Dermis microvascular lymphatic vessel endothelial cell (primary cell): ENCODE measurements at regions not wholly inside any gene's neighbourhood (a gene's known extent, or its start where the extent isn't known, plus 50 kb on each side); places are given as distances from the start of the nearest gene placed in this dataset.
"Not testable (repeated sequence)": the region's sequence is repeated elsewhere in the genome, so short reads cannot be mapped to it uniquely, and the experiment has no call there.

ENCODE experiments used
- DNase-seq, 2 donors: peaks; one replicate each; pipeline versions ENCODE4 v3.0.0 to v3.0.0-alpha.2; 2010; ENCODE audit warnings: low read depth in 2 of 2

DNA sequence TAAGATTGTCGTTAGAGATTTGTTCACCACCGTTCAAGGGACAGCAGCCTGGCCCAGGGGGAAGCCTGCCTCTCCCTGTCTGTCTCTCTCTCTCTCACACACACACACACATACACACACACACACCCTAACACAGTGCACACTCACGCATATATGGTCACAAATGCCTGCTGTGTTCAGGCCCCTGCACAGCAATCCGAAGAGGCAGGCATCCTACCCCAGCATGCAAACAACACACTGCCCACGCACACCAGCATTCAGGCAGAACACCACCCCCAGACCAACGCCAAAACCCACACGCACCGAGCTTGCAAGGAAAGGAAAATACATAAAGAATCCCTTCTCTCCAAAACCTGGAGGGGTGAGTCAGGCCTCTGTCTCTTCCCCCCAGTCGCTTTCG lies 111.6 kb upstream of the FOXD4L5 start:
- not testable (repeated sequence) for DNase-seq

DNA sequence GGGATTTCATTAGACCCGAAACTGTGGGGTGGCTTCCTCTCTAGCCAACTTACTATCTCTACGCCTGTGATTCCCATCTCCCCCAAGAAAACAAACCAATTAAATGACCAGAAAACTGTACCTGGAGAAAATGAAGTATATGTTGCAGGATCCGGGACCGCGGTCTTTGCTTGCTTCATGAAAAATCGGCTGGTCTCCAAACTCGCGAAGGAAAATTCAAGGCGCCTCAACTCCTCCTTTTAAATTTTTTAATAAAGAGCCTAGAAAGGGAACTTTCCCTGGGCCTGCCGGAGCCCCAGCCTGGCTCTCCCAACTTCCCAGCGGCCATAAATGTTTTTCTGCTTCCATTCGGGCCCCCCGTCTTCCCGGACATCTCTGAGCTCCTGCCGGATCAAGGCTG lies 110.8 kb upstream of the FOXD4L5 start:
- DNase-seq, result not testable (repeated sequence)

DNA sequence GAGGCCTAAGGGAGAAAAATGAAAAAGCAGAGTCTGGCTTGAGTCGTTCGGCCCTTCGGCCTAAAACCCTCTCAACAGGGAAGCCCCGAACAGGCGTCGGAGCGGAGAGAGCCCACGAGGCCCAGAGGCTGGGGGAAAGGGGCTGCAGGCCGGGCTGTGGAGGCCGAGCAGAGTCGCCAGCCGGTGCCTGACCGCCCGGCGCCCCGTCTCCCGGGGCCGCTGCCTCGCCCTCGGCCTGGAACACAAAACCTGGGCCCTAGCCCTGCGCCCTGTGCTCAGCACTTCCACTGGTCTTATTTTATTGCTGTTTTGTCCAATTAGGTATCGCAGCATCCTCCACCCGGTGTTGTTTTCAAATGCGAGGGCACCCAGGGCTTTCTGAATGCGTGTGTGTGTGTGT lies 110.1 kb upstream of the FOXD4L5 start:
- not testable (repeated sequence) for DNase-seq

GRCh38 chr9:65393111-65393810 lies 108.3 kb upstream of the FOXD4L5 start:
- DNase-seq, result not testable (repeated sequence)

GRCh38 chr9:65392611-65393010 lies 107.6 kb upstream of the FOXD4L5 start:
- DNase-seq, result not testable (repeated sequence)

- DNase-seq, result not testable (repeated sequence)
Observed at GRCh38 chr9:65389710-65390109, 104.7 kb upstream of the FOXD4L5 start.

- DNase-seq, result not testable (repeated sequence)
Observed at GRCh38 chr9:65389216-65389615, 104.2 kb upstream of the FOXD4L5 start.

- peak; percentile 32 to 77 for DNase-seq
Observed at GRCh38 chr9:65386699-65387098, 101.7 kb upstream of the FOXD4L5 start.

- DNase-seq, result peak in 1 of 2 donors; percentile 8
Observed at GRCh38 chr9:65386191-65386590, 101.2 kb upstream of the FOXD4L5 start.

DNA sequence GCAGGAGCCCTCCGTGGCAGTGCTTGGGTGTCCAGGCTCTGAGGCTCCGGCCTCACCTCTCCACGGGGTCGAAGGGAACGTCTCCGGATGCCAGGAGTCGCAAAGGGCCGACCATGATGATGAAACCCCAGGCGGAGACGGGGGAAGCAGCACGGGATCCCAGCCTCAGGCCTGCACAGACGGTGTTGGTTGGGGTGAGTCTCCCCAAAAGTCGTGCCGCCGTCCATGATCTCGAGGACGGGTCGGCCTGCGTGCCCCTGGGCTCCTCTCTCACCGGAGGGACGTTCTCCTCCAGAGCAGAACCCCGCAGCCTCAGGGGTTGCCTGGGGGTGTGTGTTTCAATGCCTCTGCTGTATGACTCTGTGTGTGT lies 100.6 kb upstream of the FOXD4L5 start:
- DNase-seq, result not testable (repeated sequence)

GRCh38 chr9:65384759-65385654 lies 100.0 kb upstream of the FOXD4L5 start:
- DNase-seq, result not testable (repeated sequence)

DNA sequence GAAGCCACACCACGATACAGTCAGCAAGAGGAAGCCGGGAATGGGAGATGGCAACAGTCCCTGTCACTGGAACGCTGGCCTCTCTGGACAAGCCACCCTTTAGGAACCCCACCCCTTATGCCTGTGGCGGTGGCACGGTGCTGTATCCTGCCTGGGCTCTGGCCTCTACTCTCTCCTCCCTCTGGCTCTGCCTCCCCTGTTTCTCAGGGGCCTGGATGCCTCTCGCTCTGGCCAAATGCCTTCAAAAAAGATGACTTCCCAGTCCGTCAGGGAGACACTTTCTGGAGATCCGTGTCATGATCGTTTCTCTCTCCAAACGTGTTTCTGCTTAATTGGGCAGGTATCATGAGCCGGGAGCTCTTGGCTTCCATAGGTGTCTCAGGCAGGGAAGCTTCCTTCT lies 99.1 kb upstream of the FOXD4L5 start:
- not testable (repeated sequence) for DNase-seq

DNA sequence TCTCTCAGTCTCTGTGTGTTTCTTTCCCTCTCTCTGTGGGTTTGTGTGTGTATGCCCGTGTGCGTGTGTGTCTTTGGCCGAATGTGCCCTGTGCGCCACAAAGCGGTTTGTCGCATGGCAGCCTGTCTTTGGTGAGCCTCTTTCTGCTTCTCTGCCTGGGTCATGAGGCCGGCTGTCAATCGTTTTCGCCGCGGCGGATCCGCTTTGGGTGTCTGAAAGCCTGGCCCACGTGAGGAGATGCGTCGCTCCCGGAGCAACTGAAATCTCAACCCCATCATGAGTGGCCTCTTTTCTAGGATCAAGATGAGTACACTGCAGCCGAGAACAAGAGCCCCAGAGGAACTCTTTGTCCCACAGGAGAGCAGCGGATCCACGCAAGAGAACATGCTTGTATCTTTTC lies 98.6 kb upstream of the FOXD4L5 start:
- not testable (repeated sequence) for DNase-seq

DNA sequence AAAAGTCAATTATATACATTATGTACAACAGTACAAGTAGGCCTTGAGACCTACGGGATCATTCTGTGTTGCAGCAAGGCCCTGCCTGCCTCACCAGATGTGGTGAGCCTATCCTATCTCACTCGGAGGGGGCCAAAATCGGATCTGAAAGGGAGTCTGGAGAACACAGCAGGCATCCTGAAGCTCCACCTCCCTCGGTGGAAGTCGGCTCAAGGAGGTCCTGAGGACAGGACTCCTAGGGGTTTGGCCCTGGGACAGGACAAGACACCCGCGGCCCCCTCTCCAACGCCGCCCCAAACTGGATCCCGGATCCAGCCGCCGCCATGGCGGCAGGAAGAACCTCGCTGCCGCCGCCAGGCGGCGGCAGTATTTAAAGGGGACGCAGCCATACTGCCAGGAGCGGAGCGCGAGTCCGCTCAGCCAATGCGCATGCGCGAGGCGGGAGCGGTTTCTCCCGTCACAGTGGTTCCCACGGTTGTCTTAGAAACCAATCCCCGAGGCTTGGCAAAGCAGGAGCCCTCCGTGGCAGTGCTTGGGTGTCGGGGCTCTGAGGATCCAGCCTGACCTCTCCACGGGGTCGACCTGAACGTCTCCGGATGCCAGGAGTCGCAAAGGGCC lies 97.8 kb upstream of the FOXD4L5 start:
- not testable (repeated sequence) for DNase-seq
